ENCODE measurements at regions not wholly inside any gene's neighbourhood (a gene's known extent, or its start where the extent isn't known, plus 50 kb on each side); places are given as distances from the start of the nearest gene placed in this dataset.

DNA sequence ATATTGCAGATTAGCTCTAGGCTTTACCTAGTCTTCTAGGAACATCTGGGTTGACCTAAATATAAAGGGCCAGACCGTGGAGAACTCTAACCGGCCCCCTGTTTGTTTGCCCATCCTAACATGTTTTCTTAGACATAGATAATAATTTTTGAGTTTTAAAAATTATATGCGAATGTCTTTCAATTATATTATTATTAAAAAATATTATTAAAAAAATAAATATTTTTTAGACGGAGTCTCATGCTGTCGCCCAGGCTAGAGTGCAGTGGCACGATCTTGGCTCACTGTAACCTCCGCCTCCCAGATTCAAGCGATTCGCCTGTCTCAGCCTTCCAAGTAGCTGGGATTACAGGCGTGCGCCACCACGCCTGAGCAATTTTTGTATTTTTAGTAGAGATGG lies 318.5 kb downstream of the INHBA start:
- DNase-seq (ENCODE audit: insufficient read length, low spot score) (no peak), FAIRE-seq (no peak)

DNA sequence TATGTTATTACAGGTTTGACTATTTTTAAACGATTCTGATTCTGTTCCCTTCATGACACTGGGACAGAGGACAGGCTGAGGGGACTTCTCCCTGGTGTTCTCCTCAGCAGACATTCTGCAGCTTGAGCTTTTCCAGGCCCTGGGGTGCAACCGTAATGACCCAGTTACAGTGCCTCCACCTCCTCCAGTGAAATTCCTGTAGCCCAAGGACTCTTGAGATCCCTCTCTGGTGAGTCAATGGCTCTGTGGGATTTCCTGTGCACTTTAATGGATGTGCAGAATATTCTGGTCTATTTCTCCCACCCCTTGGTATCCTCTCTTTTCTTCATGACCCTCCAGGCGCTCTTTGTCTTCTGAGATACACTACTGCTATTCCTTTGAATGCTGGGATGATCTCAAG lies 319.3 kb downstream of the INHBA start:
- no peak for DNase-seq (ENCODE audit: insufficient read length, low spot score)

DNA sequence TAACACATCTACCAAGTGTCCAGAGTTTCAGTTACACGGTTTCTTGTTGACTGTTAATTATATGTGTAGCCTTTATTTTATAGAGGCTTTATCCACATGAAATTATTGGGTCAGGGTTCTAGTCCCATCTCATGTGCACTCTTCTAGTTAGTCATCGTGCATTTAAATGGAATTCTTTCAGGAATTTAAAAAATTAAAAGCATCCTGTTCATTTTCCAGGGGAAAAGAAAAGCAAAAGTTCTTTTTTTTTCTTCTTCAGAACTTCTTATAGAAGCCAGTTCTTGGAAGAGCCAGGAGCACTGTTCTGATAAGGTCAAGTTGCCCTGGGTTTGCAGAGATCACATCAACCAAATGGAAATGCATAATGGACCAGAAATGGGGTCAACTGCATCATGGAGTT lies 324.7 kb downstream of the INHBA start:
- FAIRE-seq, result no peak

More for the DNA sequence above, 319.3 kb downstream of the INHBA start:
- no peak for FAIRE-seq

GRCh38 chr7:41375582-41375981 lies 327.3 kb downstream of the INHBA start:
- no peak for FAIRE-seq

More for the DNA sequence above, 324.7 kb downstream of the INHBA start:
- DNase-seq (ENCODE audit: insufficient read length, low spot score), result no peak

DNA sequence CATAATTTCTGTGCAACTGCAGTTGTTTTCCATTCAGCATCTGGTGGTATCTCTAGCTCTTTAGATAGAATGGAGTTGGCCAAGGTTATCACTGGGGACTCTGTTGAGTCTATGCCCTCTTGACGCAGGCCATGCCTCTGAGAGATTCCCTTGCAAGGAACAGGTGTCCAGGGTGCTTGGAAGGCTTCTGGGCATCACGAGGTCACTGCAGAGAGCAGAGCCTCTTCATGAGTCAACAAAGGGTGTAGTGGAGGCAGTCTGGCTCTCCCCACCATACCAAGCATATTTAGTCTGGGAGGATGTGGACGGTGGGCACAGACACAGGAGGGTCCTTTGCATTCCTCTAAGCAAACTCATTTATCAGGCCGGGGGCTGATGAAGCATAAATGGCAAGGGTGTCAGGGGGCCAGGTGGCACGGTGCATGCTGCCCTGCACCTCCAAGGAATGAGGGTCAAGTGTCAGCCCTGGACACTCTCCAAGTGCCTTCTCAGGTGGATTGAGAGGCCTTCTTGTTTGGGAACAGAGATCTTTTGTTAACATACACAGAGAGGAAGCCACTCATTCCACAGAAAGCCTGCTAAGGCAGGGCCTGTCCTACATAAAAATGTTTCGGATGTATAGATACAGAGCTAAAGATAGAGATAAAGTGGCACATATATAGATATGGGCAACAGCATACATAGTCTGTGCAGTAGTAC lies 328.6 kb downstream of the INHBA start:
- no peak for FAIRE-seq
- DNase-seq (ENCODE audit: insufficient read length, low spot score), result no peak

More at GRCh38 chr7:41375582-41375981, 327.3 kb downstream of the INHBA start:
- no peak for DNase-seq (ENCODE audit: insufficient read length, low spot score)

DNA sequence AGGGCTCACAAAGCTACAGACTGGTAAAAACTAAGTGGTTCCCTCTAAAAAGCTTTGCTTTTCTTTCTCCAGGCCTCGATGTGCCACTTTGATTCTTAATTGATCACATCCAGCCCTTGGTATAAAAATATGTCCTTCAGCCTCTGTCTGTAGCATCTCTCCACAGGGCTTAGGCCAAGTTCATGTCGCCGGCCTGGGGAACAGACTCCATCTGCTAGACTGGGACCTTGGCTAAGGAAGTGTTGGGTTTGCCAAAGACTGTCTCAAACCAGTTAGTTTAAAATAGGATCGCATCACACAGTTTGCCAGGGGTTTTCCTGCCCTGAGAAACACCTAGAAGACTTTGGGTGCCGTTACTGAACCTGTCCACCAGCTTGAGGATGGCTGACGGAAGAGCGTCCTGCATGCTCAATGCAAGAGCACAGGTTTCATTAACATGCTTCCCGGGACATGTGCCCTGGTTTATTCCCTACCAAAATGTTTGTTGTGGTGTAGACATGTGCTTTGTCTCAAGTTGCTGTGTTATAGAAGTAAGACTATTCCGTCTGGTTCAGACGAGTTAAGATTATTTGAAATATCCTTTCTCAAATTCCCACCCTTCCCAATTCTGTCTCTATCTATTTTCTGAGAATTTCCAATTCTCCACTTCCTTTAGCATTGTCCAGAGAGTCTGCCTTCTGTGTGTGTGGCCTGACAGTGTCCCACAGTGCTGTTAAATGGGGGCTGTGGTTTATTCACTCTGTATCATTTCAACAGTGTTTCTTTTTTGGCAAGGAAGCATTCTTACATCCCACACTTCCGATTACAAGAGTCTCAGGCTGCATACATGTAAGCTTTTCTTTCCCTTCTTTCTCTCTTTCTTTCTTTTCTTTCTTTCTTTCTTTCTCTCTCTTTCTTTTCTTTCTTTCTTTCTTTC lies 334.7 kb downstream of the INHBA start:
- FAIRE-seq (no peak), DNase-seq (ENCODE audit: insufficient read length, low spot score) (no peak)

GRCh38 chr7:41351091-41351490 lies 351.8 kb downstream of the INHBA start:
- DNase-seq (ENCODE audit: insufficient read length, low spot score) (no peak), FAIRE-seq (no peak)

DNA sequence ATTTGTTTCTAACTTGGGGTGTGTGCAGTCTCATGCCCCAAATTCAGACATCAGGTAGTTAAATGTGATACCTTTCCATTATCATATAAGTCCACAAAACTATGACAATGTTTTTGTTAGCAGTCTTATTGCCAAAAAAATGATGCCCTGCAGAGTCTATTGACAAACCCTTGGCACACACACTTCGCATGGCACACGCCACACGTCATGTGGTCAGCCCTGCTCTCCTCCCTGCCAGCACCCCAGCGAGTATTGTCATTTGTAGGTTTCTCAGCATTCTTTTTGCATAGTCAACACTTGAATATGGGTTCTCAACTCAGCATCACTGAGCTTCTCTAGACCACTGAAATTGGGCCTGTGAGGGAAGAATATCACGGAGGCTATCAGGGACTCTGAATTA lies 356.0 kb downstream of the INHBA start:
- no peak for FAIRE-seq
- no peak for DNase-seq (ENCODE audit: insufficient read length, low spot score)

- FAIRE-seq (no peak), DNase-seq (ENCODE audit: insufficient read length, low spot score) (no peak)
Observed at GRCh38 chr7:41339913-41340676, 362.8 kb downstream of the INHBA start.

GRCh38 chr7:41336981-41337380 lies 365.9 kb downstream of the INHBA start:
- FAIRE-seq (no peak), DNase-seq (ENCODE audit: insufficient read length, low spot score) (no peak)

- no peak for FAIRE-seq
Observed at GRCh38 chr7:41336455-41336952, 366.4 kb downstream of the INHBA start.

DNA sequence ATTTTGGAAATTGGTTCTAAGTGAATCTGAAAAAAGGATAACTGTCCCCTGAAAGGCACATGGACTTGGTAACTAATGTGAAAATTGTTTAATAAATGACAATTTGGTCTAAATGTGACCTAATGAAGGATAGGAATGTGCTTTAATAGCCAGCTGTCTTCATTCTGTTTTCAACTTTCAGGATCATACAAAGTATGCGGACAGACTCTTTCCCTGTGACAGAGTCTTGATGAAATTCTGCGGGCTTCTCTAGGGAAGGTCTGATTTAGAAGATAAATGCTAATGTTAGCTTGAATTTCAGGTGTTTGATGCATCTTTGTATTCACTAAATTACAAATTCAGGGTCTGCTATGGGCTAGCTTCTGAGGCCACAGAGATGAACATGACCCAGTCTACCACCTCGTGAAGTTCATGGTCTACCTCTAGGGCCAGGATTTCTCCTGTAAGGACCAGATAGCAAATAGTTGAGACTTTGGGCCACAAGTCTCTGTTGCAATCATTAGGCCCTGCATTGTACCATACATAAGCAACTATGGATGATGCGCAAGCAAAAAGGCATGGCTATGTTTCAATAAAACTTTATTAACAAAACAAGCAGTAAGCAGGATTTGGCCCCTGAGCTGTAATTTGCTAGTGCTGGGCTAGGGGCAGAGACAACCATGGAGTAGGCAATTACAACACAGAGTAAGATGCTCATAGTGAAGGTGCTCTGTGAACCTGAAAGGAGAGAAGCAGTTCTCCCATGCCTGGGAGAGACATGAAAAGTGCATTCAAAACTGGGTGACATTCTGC lies 368.6 kb downstream of the INHBA start:
- DNase-seq (ENCODE audit: insufficient read length, low spot score) (no peak), FAIRE-seq (no peak)

More at GRCh38 chr7:41336455-41336952, 366.4 kb downstream of the INHBA start:
- no peak for DNase-seq (ENCODE audit: insufficient read length, low spot score)

DNA sequence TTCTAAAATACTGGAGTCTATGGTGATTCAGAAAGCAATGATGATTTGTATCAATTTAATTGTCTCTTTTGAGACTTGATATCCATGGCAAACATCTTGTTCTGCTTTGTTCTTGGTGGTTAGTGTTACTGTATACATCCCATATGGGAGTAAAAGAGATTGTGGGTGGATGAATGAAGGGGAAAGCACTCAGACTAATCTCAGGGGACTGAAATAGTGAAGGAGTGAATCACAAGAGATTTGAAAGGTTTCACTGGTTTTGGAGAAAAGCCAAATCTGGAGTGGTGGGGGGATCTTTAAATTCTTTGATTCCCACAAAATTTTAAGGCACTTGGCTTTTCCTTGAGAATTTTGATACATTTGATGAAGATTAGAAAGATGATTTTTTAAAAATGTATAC lies 369.4 kb downstream of the INHBA start:
- FAIRE-seq (no peak), DNase-seq (ENCODE audit: insufficient read length, low spot score) (no peak)

DNA sequence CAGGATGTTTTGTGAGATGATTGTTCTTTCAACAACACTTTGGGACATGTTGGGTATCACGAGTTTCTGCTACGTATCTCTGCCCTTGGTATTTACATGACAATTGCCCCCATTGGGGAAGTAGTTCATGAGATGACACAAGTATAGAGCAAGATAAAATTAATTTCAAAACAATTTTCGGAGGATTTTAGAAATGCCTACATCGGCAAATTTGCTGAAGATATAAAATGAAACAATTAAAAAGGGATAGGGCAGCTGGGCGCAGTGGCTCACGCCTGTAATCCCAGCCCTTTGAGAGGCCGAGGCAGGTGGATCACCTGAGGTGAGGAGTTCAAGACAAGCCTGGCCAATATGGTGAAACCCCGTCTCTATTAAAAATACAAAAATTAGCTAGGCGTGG lies 371.7 kb downstream of the INHBA start:
- FAIRE-seq (no peak), DNase-seq (ENCODE audit: insufficient read length, low spot score) (no peak)

- FAIRE-seq, result no peak
- no peak for DNase-seq (ENCODE audit: insufficient read length, low spot score)
Observed at GRCh38 chr7:41328544-41328943, 374.3 kb downstream of the INHBA start.

- no peak for FAIRE-seq
- DNase-seq (ENCODE audit: insufficient read length, low spot score), result no peak
Observed at GRCh38 chr7:41328131-41328530, 374.8 kb downstream of the INHBA start.

- no peak for DNase-seq (ENCODE audit: insufficient read length, low spot score)
- no peak for FAIRE-seq
Observed at GRCh38 chr7:41326616-41327015, 376.3 kb downstream of the INHBA start.

DNA sequence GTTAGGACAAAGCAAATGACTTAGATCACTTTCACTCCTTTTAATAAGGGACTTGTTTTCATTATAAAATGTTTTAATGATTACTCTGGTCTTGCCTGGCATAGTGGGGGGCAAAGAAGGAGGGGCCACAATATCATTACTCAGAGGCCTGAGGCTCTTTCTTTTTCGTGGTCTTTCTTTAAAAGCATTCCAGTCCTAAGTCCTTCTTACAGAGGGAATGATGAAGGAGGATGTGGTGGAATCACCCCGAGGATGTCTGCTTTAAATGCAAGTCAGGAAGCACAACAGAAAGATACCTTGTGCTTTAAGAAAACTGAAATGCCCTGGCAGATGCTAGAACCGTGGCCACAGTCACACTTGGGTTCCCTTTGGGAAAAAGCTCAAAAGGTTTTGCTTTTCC lies 379.1 kb downstream of the INHBA start:
- DNase-seq (ENCODE audit: insufficient read length, low spot score) (no peak), FAIRE-seq (no peak)

DNA sequence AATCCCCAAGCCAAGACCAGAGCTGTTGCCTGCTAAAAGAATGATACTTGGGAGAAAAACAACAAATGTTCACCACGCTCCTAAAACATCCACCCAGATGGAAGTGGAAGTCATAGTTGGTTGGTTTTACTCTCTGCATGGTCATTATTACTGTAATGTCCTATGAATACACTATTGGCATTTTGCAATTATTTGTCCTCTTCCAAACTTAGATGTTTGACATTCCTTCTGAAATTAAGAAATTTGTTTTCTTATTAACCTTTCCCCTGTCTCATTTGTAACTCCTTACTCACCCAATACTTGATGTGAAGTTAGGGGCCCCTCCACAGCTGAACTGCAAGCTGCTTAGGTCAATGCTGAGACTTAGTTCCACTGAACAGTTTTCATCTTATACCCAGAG lies 383.3 kb downstream of the INHBA start:
- FAIRE-seq (no peak), DNase-seq (ENCODE audit: insufficient read length, low spot score) (no peak)

- FAIRE-seq, result no peak
- no peak for DNase-seq (ENCODE audit: insufficient read length, low spot score)
Observed at GRCh38 chr7:41316410-41316809, 386.5 kb downstream of the INHBA start.
